Keratinocyte (primary cell): ENCODE measurements at regions not wholly inside any gene's neighbourhood (a gene's known extent, or its start where the extent isn't known, plus 50 kb on each side); places are given as distances from the start of the nearest gene placed in this dataset.

Experiments
- CTCF ChIP-seq, 3 experiments: IDR thresholded peaks in 1 of 3; conservative IDR thresholded peaks in 1 of 3; optimal IDR thresholded peaks in 1 of 3; 2 replicates in 2 of 3; 3 replicates in 1 of 3; pipeline versions ENCODE3 to v1.5.1; 2011; ENCODE audit warnings: low read length in 3 of 3, mild to moderate bottlenecking in 3 of 3, moderate library complexity in 2 of 3, control low read depth in 1 of 3, inconsistent platforms in 1 of 3; ENCODE audit not compliant: insufficient read depth in 2 of 3; ENCODE audit errors: extremely low read depth in 1 of 3
- EZH2 ChIP-seq: IDR thresholded peaks from one replicate; pipeline ENCODE4 v1.6.1; 2012; ENCODE audit warnings: inconsistent platforms, mild to moderate bottlenecking, low read length, moderate library complexity

- no peak for TF ChIP-seq CTCF (optimal IDR thresholded peaks at IDR 0.05 in 1 of 3, IDR thresholded peaks at IDR 0.05 in 1 of 3, conservative IDR thresholded peaks at IDR 0.05 in 1 of 3; ENCODE audit: extremely low read depth in 1 of 3, insufficient read depth in 2 of 3, low read length in 3 of 3)
- TF ChIP-seq EZH2 = no peak
Measured at GRCh38 chr6:66362888-66363287, 655.9 kb upstream of the EYS start.
